Uterus (tissue), 2 donors: ENCODE measurements at regions not wholly inside any gene's neighbourhood (a gene's known extent, or its start where the extent isn't known, plus 50 kb on each side); places are given as distances from the start of the nearest gene placed in this dataset.

Source experiments
- POLR2A ChIP-seq, 2 donors: fragments of 450-650 bp; IDR thresholded peaks; one replicate each; pipeline ENCODE4 v1.6.1; 2016; ENCODE audit warnings: antibody characterized with exemption in 2 of 2, mild to moderate bottlenecking in 1 of 2, moderate library complexity in 1 of 2
- TF ChIP-seq, protein P1 (sequence below), 4 experiments: fragments of 200-600 bp in 2 of 4; fragments of 450-650 bp in 2 of 4; sonication (generic) in 2 of 4; IDR thresholded peaks; one replicate each; pipeline ENCODE4 v1.5.1; 2016 to 2019; ENCODE audit warnings: antibody characterized with exemption in 4 of 4, mild to moderate bottlenecking in 2 of 4, moderate library complexity in 1 of 4

DNA sequence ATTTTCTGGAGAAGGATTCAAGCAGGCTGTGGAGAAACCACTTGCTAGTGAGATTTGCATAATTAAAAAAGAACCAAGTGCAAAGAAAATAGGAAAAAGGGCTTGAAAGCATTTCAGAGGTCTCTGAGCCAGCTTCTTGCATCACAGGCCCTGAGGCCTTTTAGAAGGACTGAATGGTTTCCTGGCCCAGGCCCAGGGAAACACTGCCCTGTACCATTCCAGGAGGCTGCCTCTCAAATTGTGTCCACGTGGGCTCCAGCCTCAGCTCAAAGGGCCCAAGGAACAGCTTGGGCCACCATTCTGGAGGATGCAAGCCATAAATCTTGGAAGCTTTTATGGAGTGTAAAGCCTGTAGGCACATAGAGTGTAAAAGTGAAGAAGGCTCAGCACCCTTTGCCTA lies 523.3 kb upstream of the VRK2 start:
- TF ChIP-seq, protein P1, sequence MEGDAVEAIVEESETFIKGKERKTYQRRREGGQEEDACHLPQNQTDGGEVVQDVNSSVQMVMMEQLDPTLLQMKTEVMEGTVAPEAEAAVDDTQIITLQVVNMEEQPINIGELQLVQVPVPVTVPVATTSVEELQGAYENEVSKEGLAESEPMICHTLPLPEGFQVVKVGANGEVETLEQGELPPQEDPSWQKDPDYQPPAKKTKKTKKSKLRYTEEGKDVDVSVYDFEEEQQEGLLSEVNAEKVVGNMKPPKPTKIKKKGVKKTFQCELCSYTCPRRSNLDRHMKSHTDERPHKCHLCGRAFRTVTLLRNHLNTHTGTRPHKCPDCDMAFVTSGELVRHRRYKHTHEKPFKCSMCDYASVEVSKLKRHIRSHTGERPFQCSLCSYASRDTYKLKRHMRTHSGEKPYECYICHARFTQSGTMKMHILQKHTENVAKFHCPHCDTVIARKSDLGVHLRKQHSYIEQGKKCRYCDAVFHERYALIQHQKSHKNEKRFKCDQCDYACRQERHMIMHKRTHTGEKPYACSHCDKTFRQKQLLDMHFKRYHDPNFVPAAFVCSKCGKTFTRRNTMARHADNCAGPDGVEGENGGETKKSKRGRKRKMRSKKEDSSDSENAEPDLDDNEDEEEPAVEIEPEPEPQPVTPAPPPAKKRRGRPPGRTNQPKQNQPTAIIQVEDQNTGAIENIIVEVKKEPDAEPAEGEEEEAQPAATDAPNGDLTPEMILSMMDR (IDR thresholded peaks at IDR 0.05) = no peak
- TF ChIP-seq POLR2A (IDR thresholded peaks at IDR 0.05) = no peak
